Activated gamma-delta T cell treated with Interleukin-2 at 50 U/mL for 16 hours (primary cell): ENCODE measurements at regions not wholly inside any gene's neighbourhood (a gene's known extent, or its start where the extent isn't known, plus 50 kb on each side); places are given as distances from the start of the nearest gene placed in this dataset.

ENCODE experiments used
- DNase-seq: peaks from one replicate; pipeline ENCODE4 v3.0.0-alpha.2; 2020

- no peak for DNase-seq
These were observed 173.9 kb upstream of the GRIP1 start for GRCh38 chr12:66852765-66853164.

- DNase-seq = no peak
These were observed 181.0 kb upstream of the GRIP1 start for GRCh38 chr12:66859751-66860440.

- peak; percentile 58 for DNase-seq
These were observed 182.2 kb upstream of the GRIP1 start for GRCh38 chr12:66860752-66861750.

DNA sequence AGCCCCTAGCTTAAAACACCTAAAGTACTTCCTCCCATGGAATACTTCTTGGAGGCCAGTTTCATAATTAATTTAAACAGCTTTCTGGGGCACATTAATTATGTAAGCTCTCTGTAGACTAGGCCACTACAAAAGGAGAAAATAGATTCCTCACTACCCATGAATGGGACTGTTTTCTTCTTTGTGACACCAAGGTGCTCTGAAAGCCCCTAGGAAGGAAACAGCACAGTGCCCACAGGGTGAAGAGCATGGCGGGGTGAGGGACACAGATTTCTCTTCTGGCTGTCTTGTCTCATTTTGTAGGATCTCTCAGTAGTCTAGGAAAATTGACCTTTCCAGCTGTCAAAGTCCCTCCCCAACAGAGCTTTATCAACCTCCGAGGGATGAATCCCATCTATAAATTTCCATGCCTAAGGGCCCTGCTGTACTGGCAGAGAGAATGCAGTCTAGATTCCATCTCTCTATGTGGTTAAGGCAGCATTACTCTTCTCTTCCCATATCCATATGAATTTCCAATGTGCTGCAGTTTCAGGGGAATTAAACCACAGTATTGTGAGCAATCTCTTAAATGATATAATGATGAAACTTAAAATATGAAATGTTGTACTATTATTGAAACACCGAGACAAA is 183.6 kb upstream of the GRIP1 start:
- no peak for DNase-seq

DNA sequence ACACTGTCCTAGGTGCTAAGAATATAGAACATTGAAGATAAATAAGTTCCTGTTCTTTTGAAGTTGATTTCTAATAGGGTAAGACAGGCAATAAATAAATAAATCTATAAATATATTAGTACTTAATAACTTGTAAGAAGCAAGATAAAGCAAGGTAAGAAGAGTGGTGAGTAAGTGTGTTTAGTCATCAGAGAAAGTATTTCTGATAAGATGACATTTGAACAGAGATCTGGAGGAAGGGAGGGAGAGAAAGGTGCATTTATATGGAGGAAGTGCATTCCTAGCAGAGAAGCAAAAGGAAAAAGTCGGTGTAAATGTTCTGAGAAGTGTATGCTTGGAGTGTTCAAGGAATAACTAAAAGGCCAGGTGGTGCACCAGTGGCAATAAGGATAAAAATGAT is 184.4 kb upstream of the GRIP1 start:
- DNase-seq = no peak

GRCh38 chr12:66877925-66878324 is 199.0 kb upstream of the GRIP1 start:
- no peak for DNase-seq

DNA sequence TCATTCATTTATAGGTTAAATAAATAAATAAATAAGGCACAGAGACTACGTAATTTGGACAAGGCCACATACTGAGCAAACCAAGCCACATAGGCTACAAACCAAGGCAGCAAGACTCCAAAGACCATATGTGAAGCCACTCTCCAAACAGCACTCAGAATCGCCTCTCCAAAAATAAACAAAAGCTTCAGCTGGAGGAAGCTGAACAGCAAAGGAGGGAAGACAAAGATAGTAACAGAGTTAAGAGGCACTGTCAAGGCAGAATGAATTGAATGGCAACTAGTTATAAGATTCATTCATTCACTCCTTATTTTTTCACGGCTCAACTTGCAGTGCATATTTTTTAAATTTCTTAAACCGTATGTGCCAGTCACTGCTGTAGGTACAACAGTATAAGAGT is 200.5 kb upstream of the GRIP1 start:
- no peak for DNase-seq

DNA sequence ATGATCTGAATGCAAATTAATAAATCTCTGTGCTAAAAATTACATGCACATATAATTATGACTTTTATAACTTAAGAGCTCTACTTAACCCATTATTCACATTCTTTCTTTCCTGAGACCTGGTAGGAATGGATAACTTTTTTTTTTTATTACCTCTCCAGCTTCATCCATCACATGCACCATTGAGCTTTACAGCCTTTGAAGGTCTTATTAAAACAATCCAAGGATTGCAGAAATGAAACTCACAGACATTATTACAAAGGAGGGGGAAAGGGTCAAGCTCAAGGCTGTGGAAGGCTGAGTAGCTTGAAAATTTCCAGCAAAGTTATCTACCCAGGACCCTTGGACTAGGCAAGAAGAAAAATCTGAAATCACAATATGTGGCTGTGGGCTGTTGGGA is 202.5 kb upstream of the GRIP1 start:
- DNase-seq = no peak

DNA sequence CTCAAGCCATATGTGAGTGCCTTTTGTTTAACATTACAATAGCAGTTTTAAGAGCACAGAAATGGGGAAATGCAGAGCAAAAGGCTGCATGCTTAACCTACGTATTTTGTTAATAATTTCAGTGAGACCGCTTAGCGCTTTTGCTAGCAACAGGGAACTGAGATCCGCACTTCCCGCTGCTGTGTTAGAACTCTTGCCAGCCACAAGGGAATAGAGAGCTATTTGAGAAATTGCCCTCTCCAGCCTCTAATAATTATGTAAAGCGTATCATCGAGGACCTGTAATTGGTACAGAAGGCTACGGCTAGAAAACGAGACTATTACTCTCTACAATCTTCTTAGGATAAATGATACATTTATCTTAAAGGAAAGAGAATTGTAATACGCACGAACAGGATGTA is 205.2 kb upstream of the GRIP1 start:
- DNase-seq = no peak

DNA sequence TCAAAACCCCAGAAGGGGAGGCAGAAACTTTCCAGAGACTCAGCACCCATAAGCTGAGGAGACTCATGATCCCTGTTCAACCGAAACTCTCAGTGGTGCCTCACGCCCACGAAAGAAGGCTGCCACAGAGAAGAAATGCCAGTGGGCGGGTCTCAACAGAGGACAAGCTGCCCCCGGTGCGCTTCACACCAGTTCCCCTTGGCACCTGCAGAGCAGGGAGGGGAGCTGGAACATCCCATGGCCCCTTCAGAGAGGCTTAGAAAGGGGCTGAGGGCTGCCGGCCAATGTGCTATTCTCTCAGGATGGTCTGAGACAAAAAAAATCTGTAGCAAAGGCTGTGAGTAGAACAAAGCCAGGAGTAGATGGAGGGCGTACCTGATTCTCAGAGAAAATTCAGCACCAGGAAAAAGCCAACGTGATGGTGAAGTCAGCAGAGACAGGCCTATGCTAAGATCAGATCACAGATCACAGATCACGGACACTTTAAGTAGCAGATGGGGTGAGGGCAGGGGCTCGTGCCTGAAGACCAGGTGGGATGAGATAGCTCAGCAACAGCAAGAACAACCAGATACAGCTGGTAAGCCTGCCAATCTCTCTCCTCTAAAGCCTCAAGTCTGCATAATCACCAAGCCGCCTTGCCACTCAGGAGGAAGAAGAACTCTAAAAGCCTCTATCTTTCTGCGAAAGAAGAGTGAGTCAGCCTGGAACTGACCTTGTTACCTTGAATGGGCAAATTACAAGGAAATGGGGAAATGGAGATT is 206.4 kb upstream of the GRIP1 start:
- no peak for DNase-seq

GRCh38 chr12:66896797-66897196 is 217.9 kb upstream of the GRIP1 start:
- DNase-seq = no peak

DNA sequence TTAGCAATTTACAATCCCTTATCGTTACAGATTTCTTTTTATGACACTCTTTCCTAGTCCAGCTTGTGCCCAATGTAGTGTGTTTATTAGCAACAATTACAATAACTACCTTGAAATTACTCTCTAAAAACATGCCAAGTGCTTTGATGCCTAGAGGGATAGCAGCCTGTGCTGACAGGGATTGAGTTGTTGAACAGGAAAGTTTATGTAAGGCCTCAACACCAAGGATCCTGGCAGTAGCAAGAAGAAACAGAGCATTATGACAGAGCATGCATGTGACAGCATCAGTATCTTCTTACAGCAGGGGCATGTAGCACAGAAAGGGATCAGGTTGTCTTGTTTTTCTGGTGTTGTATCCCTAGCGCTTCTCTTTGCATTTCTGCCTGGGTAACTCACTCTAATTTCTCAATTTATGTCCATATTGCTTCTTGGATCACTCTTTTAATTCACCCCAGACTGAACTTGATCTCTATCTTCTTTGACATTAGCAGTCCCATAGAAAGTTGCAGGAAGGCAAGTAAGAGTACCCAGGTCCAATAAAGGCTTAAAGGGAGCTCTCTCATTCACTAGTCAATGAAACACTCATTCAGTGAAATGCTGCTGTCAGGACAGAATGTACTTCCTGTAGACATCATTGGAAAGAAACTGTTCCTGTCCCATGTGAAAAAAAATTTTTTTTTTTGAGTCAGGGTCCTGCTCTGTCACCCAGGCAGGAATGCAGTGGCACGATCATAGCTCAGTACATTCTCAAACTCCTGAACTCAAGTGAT is 220.0 kb upstream of the GRIP1 start:
- no peak for DNase-seq

DNA sequence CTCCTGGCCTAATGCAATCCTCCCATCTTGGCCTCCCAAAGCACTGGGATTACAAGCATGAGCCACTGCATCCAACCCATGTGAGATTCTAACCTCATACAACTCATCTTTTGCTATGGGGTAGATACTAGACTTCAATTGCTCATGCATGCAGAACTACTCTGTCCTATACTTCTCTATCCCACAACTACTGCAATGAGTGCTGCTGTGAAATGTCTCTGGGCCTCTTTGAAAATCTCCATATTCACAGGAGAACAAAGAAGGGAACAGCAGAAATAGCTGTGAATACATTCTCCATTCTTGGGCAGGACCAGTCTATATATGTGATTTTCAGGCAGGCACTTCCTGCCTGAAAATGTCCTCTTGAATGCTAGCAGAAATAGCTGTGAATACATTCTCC is 220.7 kb upstream of the GRIP1 start:
- DNase-seq = no peak

GRCh38 chr12:66900616-66901015 is 221.7 kb upstream of the GRIP1 start:
- DNase-seq = no peak

- no peak for DNase-seq
These were observed 222.5 kb upstream of the GRIP1 start for GRCh38 chr12:66901138-66901932.

DNA sequence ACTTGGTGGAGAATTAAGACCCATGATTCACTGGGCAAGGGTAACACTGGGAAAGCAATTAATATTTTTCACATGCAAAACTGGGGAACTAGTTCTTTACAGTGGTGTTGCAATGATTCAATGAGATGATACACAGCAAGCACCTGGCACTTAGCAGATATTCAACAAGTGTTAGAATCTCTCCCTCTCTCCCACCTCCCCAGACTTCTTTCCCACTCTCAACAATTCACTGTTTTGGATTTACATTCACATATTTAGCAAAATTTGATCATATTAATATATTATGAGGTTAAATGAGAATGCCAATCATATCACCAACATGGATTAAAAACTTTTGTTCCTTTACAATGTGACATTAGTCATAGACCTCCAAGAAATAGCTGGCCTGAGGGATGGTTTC is 223.1 kb upstream of the GRIP1 start:
- DNase-seq = no peak

DNA sequence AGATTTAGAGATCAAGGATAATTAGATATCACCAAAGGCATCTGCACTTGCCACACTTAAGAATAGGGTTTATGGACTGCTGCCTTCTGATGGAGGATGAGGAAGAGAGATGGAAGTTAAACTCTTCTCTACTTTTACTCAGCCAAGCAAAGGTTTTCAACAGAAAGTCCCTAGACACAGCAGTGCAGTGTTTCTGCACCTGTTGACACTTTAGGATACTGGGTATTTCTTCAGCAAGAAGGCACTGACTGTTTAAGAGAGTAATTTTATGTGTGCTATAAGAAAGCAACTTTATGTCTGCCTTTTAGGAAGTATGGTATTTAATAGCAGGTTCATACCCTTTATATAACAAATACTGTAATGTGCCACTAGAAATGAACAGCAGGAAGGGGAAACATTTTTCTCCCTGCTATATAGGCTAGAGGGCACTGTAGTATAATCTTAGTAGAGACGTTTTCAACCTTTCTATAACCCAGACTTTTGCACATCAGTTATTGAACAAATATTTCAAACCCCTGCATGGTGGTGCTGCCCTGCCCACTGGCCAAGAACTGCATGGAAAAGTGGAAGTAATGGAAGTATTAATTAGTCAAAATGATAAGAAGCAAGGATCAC is 225.0 kb upstream of the GRIP1 start:
- DNase-seq = no peak

DNA sequence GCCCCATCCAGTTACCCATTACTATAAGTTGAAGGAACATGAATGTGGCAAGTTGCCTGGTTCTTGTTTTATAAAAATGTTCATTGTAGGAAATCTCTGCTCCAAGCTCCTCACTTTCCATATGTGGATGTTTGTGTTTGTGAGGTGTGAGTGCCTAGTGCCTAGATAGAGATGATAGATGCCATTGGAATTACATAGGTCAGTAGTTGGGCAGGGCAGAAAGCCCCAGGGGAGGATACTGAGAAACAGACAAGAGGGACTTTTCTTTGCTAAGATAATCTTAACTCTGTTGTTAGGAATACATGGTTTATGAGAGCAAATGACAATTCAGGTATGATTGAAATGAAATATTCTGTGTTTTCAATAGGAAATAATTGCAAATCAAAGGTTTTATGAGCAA is 226.3 kb upstream of the GRIP1 start:
- DNase-seq = no peak

GRCh38 chr12:66910366-66910974 is 231.6 kb upstream of the GRIP1 start:
- DNase-seq = no peak

GRCh38 chr12:66915306-66915904 is 236.5 kb upstream of the GRIP1 start:
- DNase-seq = no peak
